Esophagus mucosa (tissue), 1 donor: ENCODE measurements at regions not wholly inside any gene's neighbourhood (a gene's known extent, or its start where the extent isn't known, plus 50 kb on each side); places are given as distances from the start of the nearest gene placed in this dataset.
"Not testable (repeated sequence)": the region's sequence is repeated elsewhere in the genome, so short reads cannot be mapped to it uniquely, and the experiment has no call there.

Experiments
- ATAC-seq: fragments of 200-7000 bp; cut with Tn5 transposase; one replicate; pipeline ENCODE4 v1.9.1; 2020
- donor health status: DM: yes; HTN: yes; CAD: no.

- no peak for ATAC-seq
These were observed 50.8 kb upstream of the SEL1L start for GRCh38 chr14:81584495-81584894.

- no peak for ATAC-seq
These were observed 55.9 kb upstream of the SEL1L start for GRCh38 chr14:81589381-81590065.

- ATAC-seq, result no peak
These were observed 57.6 kb upstream of the SEL1L start for GRCh38 chr14:81591266-81591665.

GRCh38 chr14:81594012-81594411 is 60.4 kb upstream of the SEL1L start:
- no peak for ATAC-seq

GRCh38 chr14:81605660-81606059 is 72.0 kb upstream of the SEL1L start:
- no peak for ATAC-seq

- ATAC-seq, result no peak
These were observed 79.8 kb upstream of the SEL1L start for GRCh38 chr14:81613341-81614045.

- ATAC-seq, result not testable (repeated sequence)
These were observed 80.6 kb upstream of the SEL1L start for GRCh38 chr14:81614302-81614701.

GRCh38 chr14:81618695-81619094 is 85.0 kb upstream of the SEL1L start:
- ATAC-seq, result no peak

GRCh38 chr14:81619816-81620215 is 86.2 kb upstream of the SEL1L start:
- ATAC-seq, result no peak

GRCh38 chr14:81623771-81624396 is 90.2 kb upstream of the SEL1L start:
- ATAC-seq, result not testable (repeated sequence)

- no peak for ATAC-seq
These were observed 91.7 kb upstream of the SEL1L start for GRCh38 chr14:81625343-81625742.

- ATAC-seq, result no peak
These were observed 98.5 kb upstream of the SEL1L start for GRCh38 chr14:81632157-81632556.

- no peak for ATAC-seq
These were observed 99.8 kb upstream of the SEL1L start for GRCh38 chr14:81633496-81633895.

- no peak for ATAC-seq
These were observed 104.0 kb upstream of the SEL1L start for GRCh38 chr14:81637639-81638038.

- no peak for ATAC-seq
These were observed 105.1 kb upstream of the SEL1L start for GRCh38 chr14:81638656-81639280.

- ATAC-seq, result no peak
These were observed 120.0 kb upstream of the SEL1L start for GRCh38 chr14:81653626-81654025.

- no peak for ATAC-seq
These were observed 122.0 kb upstream of the SEL1L start for GRCh38 chr14:81655423-81656314.

GRCh38 chr14:81656811-81657210 is 123.2 kb upstream of the SEL1L start:
- ATAC-seq, result no peak

GRCh38 chr14:81662066-81662465 is 128.4 kb upstream of the SEL1L start:
- no peak for ATAC-seq

- ATAC-seq, result no peak
These were observed 129.0 kb upstream of the SEL1L start for GRCh38 chr14:81662570-81663197.

GRCh38 chr14:81668626-81669274 is 135.1 kb upstream of the SEL1L start:
- no peak for ATAC-seq
